IPS-NIHi7 (cell line): ENCODE measurements at regions not wholly inside any gene's neighbourhood (a gene's known extent, or its start where the extent isn't known, plus 50 kb on each side); places are given as distances from the start of the nearest gene placed in this dataset.
"Not testable (repeated sequence)": the region's sequence is repeated elsewhere in the genome, so short reads cannot be mapped to it uniquely, and the experiment has no call there.

Experiments
- DNase-seq: peaks from one replicate; pipeline ENCODE4 v3.0.0; 2012; ENCODE audit warnings: mixed read lengths; ENCODE audit errors: extremely low spot score

DNA sequence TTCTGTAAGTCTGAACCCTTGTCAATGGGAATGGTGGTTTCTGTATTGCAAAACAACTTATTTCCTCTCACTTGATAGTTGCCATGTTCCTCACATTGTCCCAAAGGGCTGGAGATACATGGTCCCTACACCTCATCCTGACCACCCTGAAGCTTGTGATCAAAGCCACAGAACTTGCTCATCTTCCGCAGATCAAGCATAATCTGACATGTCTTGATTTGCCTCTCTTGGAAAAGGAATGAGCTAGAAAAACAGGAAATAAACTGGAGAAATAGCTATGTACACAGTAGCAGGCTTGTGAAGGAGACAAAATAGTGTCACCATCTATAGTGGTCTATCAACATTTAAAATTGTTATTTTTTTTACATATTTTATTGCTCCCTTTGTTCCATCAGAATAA lies 871.9 kb upstream of the C9orf72 start:
- no peak for DNase-seq

GRCh38 chr9:28453918-28454317 lies 880.6 kb upstream of the C9orf72 start:
- DNase-seq: no peak

- no peak for DNase-seq
Observed at GRCh38 chr9:28456861-28457260, 883.6 kb upstream of the C9orf72 start.

GRCh38 chr9:28464481-28465216 lies 891.4 kb upstream of the C9orf72 start:
- DNase-seq: no peak

GRCh38 chr9:28471261-28471660 lies 898.0 kb upstream of the C9orf72 start:
- DNase-seq: no peak

GRCh38 chr9:28487561-28487960 lies 914.3 kb upstream of the C9orf72 start:
- no peak for DNase-seq

- no peak for DNase-seq
Observed at GRCh38 chr9:28491121-28491520, 917.8 kb upstream of the C9orf72 start.

- DNase-seq: not testable (repeated sequence)
Observed at GRCh38 chr9:28498168-28498567, 924.9 kb upstream of the C9orf72 start.

DNA sequence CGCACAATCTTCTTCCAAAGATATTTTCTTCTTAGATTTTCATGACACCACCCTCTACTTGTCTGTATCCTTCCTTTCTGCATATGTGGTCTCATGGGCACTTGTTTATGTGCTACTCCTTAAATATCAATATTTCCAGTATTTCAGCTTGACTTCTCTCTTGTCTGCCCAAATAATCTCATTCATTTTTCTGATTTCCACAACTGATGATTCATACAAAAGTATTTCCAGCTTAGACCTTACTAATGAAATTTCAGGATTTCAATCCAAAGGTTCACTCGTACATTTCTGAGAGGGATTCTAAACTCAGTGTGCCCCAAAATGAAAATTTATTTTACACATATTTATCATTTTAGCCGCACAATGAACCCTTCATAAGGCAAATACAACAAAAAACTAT lies 928.9 kb upstream of the C9orf72 start:
- no peak for DNase-seq

GRCh38 chr9:28502741-28503140 lies 929.5 kb upstream of the C9orf72 start:
- DNase-seq: no peak

DNA sequence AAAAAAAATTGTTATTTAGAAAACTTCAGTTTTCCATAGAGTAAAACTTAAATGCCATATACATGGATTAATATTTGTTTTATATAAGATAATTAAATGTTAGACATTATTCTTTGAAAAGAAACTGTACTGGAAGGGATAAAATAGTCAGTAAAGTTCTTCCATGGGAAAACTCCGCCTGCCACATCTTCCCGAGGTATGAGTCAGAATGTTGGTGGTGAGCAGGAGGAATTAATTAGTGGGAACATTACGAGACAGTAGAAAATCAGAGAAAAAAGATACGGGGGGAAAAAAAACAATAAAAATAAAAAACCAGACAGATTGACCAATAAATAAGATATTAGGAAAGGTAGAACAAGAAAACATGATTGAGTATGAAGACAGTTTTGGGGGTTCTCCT lies 930.3 kb upstream of the C9orf72 start:
- DNase-seq: no peak

DNA sequence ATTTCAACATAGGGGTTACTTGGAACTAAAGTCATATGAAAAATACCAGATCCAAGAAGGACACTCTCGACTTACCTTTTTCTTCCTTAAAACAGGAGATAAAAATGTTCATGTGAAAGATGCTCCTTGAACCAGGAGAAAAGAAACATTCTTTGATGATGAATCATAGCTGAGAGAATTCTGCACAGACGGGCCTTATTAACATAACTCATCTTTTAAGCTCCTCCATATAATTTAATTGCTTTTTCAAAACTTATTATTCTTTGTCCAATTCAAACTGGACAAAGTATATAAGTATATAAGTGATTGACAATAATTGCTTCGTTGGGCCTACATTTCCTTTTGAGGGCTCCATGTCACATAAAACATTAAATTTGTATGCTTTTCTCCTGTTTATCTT lies 945.2 kb upstream of the C9orf72 start:
- DNase-seq: no peak

DNA sequence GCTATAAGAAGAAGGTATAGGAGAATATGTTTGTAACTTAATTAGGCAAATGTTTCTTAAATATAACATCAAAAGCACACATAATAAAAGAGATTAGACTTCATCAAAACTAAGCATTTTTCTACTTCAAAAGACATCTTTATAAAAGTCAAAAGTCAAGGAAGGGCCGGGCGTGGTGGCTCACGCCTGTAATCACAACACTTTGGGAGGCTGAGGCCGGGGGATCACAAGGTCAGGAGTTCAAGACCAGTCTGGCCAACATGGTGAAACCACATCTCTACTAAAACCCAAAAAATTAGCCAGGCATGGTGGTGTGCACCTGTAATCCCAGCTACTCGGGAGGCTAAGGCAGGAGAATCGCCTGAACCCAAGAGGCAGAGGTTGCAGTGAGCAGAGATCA lies 951.0 kb upstream of the C9orf72 start:
- not testable (repeated sequence) for DNase-seq

GRCh38 chr9:28528049-28528448 lies 954.8 kb upstream of the C9orf72 start:
- no peak for DNase-seq

GRCh38 chr9:28538132-28538531 lies 964.9 kb upstream of the C9orf72 start:
- no peak for DNase-seq

- DNase-seq: no peak
Observed at GRCh38 chr9:28539434-28540070, 966.3 kb upstream of the C9orf72 start.

- no peak for DNase-seq
Observed at GRCh38 chr9:28542928-28543327, 969.6 kb upstream of the C9orf72 start.

- DNase-seq: no peak
Observed at GRCh38 chr9:28547527-28547926, 974.2 kb upstream of the C9orf72 start.

DNA sequence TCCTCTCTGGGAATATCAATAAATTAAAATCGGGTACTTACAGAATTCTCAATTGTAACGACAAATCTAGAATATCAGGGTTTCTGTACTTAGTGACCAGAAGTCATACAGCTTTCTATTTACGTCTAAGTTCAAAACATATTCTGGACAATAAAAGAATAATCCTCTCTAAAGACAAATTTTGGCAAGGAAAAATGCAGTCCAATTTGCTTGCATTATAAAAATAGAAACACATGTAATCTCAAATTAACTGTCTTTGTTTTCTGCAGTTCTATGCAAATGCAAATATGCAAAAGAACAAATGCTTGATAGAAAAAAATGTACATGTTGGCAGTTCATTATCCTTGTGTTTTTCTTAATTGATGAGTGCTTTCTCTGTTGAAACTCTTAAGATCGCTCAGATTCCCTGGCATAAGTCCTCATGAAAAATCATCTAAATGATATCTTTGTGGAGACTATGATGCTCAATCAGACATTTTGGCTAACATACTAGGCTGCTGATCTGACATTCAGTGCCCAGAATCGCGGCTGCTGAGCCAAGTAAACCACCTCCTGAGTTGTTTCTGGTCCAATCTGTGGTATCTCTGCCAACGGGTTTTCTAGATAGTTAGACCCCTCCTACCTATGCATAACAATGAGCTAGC lies 990.1 kb upstream of the C9orf72 start:
- DNase-seq: no peak

DNA sequence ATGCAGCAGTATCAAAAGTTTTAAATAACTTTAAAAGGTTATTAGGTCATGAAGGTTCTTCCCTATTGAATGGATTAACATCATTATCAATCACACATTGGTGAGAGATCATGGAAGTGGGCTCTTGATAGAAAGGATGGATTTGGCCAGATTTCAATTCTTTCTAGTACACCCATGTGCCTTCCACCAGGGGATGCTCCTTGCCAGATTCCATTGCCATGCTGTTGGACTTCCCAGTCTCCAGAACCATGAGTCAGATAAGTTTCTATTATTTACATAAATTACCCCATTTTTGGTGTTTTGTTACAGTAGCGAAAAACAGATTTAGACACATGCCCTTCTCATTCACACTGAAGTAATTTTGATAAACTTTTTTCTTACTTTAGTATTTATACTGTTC lies 1010.6 kb upstream of the C9orf72 start:
- no peak for DNase-seq

DNA sequence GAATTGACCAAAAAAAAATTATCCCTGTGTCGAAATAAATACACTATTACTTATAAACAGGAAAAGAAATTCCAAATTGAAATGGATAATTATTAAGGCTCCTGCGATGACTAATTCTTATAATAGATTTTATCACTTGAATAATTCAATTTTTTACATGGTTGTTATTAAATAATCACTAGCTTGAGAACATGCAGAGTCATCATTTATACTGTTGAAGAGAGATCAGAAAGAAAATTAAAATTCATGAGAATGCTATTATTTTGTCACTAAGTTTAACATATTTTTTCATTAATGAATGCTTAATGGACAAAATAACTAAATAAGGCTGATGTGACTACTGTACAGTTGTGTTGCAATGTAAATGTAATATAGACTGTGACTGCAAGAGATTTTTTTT lies 1011.3 kb upstream of the C9orf72 start:
- no peak for DNase-seq

- no peak for DNase-seq
Observed at GRCh38 chr9:28587052-28587451, 1013.8 kb upstream of the C9orf72 start.

DNA sequence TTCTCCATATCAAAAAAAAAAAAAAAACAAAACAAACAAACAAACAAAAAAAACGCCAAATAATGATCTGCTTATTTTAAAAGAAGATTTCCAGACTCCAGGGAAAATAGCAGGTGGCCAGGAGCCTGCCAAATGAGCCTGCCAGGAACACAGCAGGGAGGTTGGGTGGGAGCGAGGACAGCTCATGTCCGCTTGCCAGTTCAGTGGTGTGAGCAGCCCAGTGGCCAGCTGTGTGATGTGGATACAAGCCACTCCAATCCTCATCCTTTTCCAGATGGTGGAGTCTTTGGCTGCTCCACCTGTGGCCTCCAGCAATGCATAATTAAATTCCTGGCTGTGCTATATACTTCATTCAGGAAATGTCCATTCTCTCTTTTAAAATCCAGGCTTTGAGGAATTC lies 1025.1 kb upstream of the C9orf72 start:
- DNase-seq: peak; percentile 11
